DOHH2 (cell line): ENCODE measurements at regions not wholly inside any gene's neighbourhood (a gene's known extent, or its start where the extent isn't known, plus 50 kb on each side); places are given as distances from the start of the nearest gene placed in this dataset.

ENCODE experiments used
- H3F3A ChIP-seq: fragments of 200-600 bp; sonication (generic), shearing (Covaris generic); 2 replicates; pipeline ENCODE4 v1.6.0; 2016; ENCODE audit warnings: antibody characterized with exemption, mild to moderate bottlenecking; ENCODE audit not compliant: control insufficient read depth, insufficient read depth
- H3K27ac ChIP-seq: fragments of 200-600 bp; sonication (generic); 2 replicates; pipeline ENCODE4 v1.5.1; 2014; ENCODE audit warnings: low read depth, mild to moderate bottlenecking, low read length, moderate library complexity
- H3K27me3 ChIP-seq: fragments of 200-600 bp; sonication (generic); 2 replicates; pipeline ENCODE4 v1.6.1; 2014; ENCODE audit warnings: mild to moderate bottlenecking, low read length, mixed read lengths; ENCODE audit not compliant: control insufficient read depth
- H3K36me3 ChIP-seq: fragments of 200-600 bp; sonication (generic); 2 replicates; pipeline ENCODE4 v1.6.1; 2014; ENCODE audit warnings: mild to moderate bottlenecking, low read length, moderate library complexity, mixed read lengths; ENCODE audit not compliant: control insufficient read depth
- H3K4me1 ChIP-seq: fragments of 200-600 bp; sonication (generic); 2 replicates; pipeline ENCODE4 v1.6.1; 2014; ENCODE audit warnings: mild to moderate bottlenecking, low read length, mixed read lengths; ENCODE audit not compliant: control insufficient read depth
- H3K4me2 ChIP-seq: fragments of 200-600 bp; sonication (generic); 2 replicates; pipeline ENCODE4 v1.6.0; 2014; ENCODE audit warnings: mild to moderate bottlenecking, low read length, moderate library complexity
- H3K4me3 ChIP-seq: fragments of 200-600 bp; sonication (generic); 2 replicates; pipeline ENCODE4 v1.5.1; 2014; ENCODE audit warnings: mild to moderate bottlenecking, low read length, mixed read lengths
- H3K79me2 ChIP-seq: fragments of 200-600 bp; sonication (generic); 2 replicates; pipeline ENCODE4 v1.6.1; 2014; ENCODE audit warnings: mild to moderate bottlenecking, low read length, mixed read lengths; ENCODE audit not compliant: control insufficient read depth
- H3K9me2 ChIP-seq: fragments of 200-600 bp; sonication (generic); replicated peaks from 2 replicates; pipeline ENCODE4 v1.6.1; 2014; ENCODE audit warnings: mild to moderate bottlenecking, low read length, mixed read lengths; ENCODE audit not compliant: control insufficient read depth
- H3K9me3 ChIP-seq: fragments of 200-600 bp; sonication (generic); 2 replicates; pipeline ENCODE4 v1.6.1; 2014; ENCODE audit warnings: antibody characterized with exemption, low read length, mixed read lengths; ENCODE audit not compliant: control insufficient read depth, insufficient read depth
- H4K20me1 ChIP-seq: fragments of 200-600 bp; sonication (generic); 2 replicates; pipeline ENCODE4 v1.6.0; 2014; ENCODE audit warnings: low read depth, mild to moderate bottlenecking, antibody characterized with exemption, low read length, moderate library complexity; ENCODE audit not compliant: control insufficient read depth, insufficient read depth
- EZH2phosphoT487 ChIP-seq: fragments of 200-600 bp; sonication (generic); IDR thresholded peaks from 2 replicates; pipeline ENCODE4 v1.6.1; 2017; ENCODE audit warnings: borderline replicate concordance, mild to moderate bottlenecking, antibody characterized with exemption, low read length, moderate library complexity, mixed read lengths
- TF ChIP-seq, protein P1 (sequence below): fragments of 200-600 bp; sonication (generic); IDR thresholded peaks from one replicate; pipeline ENCODE4 v1.5.1; 2014; ENCODE audit warnings: antibody characterized with exemption, mild to moderate bottlenecking, low read depth, low read length; ENCODE audit not compliant: poor library complexity, severe bottlenecking

DNA sequence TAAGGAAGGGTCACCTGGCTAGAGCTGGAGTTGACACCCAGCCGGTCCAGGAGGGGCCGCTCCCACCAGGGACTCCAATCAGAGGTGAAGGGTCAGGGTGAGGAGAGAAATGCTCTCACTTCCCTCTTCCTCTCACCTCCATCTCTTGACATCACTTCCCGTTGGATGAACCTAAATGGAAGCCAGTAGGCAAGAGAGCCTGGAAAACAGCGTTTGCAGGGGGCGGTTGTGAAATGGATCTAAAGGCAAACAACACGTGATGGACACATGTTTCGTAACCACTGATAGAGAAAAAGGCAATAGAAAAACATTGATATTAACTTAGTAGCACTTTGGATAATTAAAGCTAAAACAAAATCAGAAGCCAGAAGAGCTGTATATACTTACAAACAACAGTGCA lies 105.6 kb upstream of the FOXA2 start:
- TF ChIP-seq, protein P1, sequence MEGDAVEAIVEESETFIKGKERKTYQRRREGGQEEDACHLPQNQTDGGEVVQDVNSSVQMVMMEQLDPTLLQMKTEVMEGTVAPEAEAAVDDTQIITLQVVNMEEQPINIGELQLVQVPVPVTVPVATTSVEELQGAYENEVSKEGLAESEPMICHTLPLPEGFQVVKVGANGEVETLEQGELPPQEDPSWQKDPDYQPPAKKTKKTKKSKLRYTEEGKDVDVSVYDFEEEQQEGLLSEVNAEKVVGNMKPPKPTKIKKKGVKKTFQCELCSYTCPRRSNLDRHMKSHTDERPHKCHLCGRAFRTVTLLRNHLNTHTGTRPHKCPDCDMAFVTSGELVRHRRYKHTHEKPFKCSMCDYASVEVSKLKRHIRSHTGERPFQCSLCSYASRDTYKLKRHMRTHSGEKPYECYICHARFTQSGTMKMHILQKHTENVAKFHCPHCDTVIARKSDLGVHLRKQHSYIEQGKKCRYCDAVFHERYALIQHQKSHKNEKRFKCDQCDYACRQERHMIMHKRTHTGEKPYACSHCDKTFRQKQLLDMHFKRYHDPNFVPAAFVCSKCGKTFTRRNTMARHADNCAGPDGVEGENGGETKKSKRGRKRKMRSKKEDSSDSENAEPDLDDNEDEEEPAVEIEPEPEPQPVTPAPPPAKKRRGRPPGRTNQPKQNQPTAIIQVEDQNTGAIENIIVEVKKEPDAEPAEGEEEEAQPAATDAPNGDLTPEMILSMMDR: no peak
- TF ChIP-seq EZH2phosphoT487: no peak
- no peaks in the 10 kb centered on the region for H3K79me2 ChIP-seq
- H3K9me3 ChIP-seq: no peaks in the 10 kb centered on the region

DNA sequence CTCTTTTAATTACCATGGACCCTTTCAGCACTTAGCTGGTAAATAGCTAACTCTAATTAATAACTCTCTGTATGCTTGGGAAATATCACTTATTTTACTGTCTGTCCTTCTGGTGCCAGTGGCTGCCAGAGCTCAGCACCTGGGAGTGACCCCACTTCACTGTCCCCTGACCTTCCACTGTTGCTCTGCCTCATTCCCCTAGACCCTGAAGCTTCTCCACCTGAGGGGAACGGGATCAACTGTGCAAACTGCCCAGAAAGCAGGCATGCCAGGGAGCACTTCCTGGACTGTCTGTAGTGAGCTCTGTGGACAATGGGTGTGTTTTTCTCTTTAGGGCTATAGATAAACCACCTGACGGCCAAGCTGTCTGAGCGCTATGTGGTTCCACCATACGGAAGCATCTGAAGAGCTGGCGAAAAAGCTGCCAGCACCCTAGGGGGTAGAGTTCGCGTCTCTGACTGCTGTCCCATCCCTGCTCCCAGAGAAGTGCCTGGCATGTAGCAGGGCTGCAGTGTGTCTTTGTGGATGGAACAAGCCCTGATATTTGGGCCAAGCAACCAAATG lies 106.3 kb upstream of the FOXA2 start:
- no peak overlapping the region for H3K4me2 ChIP-seq
- no peak for TF ChIP-seq EZH2phosphoT487
- TF ChIP-seq, protein P1: no peak
- H3K4me1 ChIP-seq: peaks cover 3% of the 10 kb centered on the region; the same call in 1 of the 2 replicates
- no peaks in the 10 kb centered on the region for H3K79me2 ChIP-seq
- H3K36me3 ChIP-seq: no peaks in the 10 kb centered on the region
- H3K27ac ChIP-seq: no peak overlapping the region
- H3K27me3 ChIP-seq: no peaks in the 10 kb centered on the region
- H3K4me3 ChIP-seq: no peak overlapping the region
- H3F3A ChIP-seq: no peaks in the 10 kb centered on the region
- H4K20me1 ChIP-seq: no peaks in the 10 kb centered on the region
- H3K9me3 ChIP-seq: no peaks in the 10 kb centered on the region
- no peaks in the 10 kb centered on the region for H3K9me2 ChIP-seq

More for the DNA sequence above, 105.6 kb upstream of the FOXA2 start:
- peaks cover 3% of the 10 kb centered on the region; the same call in 1 of the 2 replicates for H3K4me1 ChIP-seq
- no peaks in the 10 kb centered on the region for H3F3A ChIP-seq
- no peak overlapping the region for H3K4me2 ChIP-seq
- H3K27ac ChIP-seq: no peak overlapping the region
- no peak overlapping the region for H3K4me3 ChIP-seq
- no peaks in the 10 kb centered on the region for H3K27me3 ChIP-seq
- no peaks in the 10 kb centered on the region for H3K9me2 ChIP-seq
- no peaks in the 10 kb centered on the region for H4K20me1 ChIP-seq
- H3K36me3 ChIP-seq: no peaks in the 10 kb centered on the region

DNA sequence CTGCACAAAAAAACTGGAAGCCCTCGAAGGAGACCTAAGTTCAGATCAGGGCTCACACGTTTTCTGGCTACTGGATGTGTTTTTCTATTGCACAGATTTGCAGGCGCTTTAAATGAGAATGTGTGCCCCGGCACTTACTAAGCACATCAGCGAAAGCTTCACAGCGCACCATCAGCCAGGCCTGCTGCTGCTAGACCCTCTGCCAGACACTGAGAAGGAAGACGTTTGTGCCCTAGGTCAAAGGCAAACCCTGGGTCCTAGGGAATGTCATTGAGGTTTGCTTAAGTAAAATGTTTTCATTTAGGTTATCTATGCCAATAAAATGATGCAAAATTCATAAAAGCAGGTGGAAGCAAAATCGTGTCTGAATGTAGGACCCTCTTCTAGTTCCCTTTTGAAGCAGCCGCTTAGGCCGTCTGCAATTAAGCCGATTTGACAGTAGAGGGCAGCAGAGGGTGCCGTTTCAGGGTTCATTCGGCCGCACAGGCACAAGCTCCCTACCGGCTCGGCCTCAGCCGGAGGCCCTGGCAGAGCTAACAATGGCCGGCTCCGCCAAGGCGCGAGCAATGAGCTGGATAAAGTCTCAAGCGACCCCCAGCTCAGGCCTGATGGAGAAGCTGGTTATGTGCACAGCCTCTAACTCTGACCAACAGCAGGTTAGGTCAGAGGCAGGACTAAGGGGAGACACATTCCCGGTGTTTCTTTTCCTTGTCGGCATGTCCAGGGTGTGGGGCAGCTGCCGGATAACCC lies 107.2 kb upstream of the FOXA2 start:
- Histone ChIP-seq H3K36me3 (no peaks in the 10 kb centered on the region), H3K9me3 (no peaks in the 10 kb centered on the region), H3K4me1 (no peaks in the 10 kb centered on the region), H4K20me1 (no peaks in the 10 kb centered on the region), H3K79me2 (no peaks in the 10 kb centered on the region), H3K4me2 (no peak overlapping the region), H3K27ac (no peak overlapping the region), H3K4me3 (no peak overlapping the region), H3K9me2 (no peaks in the 10 kb centered on the region), H3K27me3 (no peaks in the 10 kb centered on the region), H3F3A (no peaks in the 10 kb centered on the region)
- no peak for TF ChIP-seq EZH2phosphoT487
- TF ChIP-seq, protein P1: peak; percentile 85
